Keratinocyte (primary cell): ENCODE measurements at regions not wholly inside any gene's neighbourhood (a gene's known extent, or its start where the extent isn't known, plus 50 kb on each side); places are given as distances from the start of the nearest gene placed in this dataset.

Experiments
- CTCF ChIP-seq, 3 experiments: IDR thresholded peaks in 1 of 3; conservative IDR thresholded peaks in 1 of 3; optimal IDR thresholded peaks in 1 of 3; 2 replicates in 2 of 3; 3 replicates in 1 of 3; pipeline versions ENCODE3 to v1.5.1; 2011; ENCODE audit warnings: low read length in 3 of 3, mild to moderate bottlenecking in 3 of 3, moderate library complexity in 2 of 3, control low read depth in 1 of 3, inconsistent platforms in 1 of 3; ENCODE audit not compliant: insufficient read depth in 2 of 3; ENCODE audit errors: extremely low read depth in 1 of 3
- EZH2 ChIP-seq: IDR thresholded peaks from one replicate; pipeline ENCODE4 v1.6.1; 2012; ENCODE audit warnings: inconsistent platforms, mild to moderate bottlenecking, low read length, moderate library complexity

GRCh38 chr12:62995097-62995496 is 60.1 kb upstream of the PPM1H start:
- TF ChIP-seq CTCF (optimal IDR thresholded peaks at IDR 0.05 in 1 of 3, IDR thresholded peaks at IDR 0.05 in 1 of 3, conservative IDR thresholded peaks at IDR 0.05 in 1 of 3; ENCODE audit: extremely low read depth in 1 of 3, insufficient read depth in 2 of 3, low read length in 3 of 3) (no peak), EZH2 (no peak)
